H1 (cell line): ENCODE measurements at regions not wholly inside any gene's neighbourhood (a gene's known extent, or its start where the extent isn't known, plus 50 kb on each side); places are given as distances from the start of the nearest gene placed in this dataset.

Source experiments
- ASH2L ChIP-seq: fragments of 200-600, 300-600 bp; sonication (generic); IDR thresholded peaks from one replicate; pipeline ENCODE4 v1.7.1; 2017; ENCODE audit warnings: low read length
- JUN ChIP-seq: IDR thresholded peaks from 2 replicates; pipeline ENCODE4 v1.6.1; 2011; ENCODE audit warnings: low read depth, mild to moderate bottlenecking, improper control_type of control experiment, low read length
- RAD21 ChIP-seq, 2 experiments: IDR thresholded peaks in 1 of 2; conservative IDR thresholded peaks in 1 of 2; 2 replicates each; pipeline ENCODE4 v1.6.1; 2011; ENCODE audit warnings: low read depth in 2 of 2, low read length in 2 of 2, improper control_type of control experiment in 1 of 2, inconsistent platforms in 1 of 2, mild to moderate bottlenecking in 1 of 2, moderate library complexity in 1 of 2

DNA sequence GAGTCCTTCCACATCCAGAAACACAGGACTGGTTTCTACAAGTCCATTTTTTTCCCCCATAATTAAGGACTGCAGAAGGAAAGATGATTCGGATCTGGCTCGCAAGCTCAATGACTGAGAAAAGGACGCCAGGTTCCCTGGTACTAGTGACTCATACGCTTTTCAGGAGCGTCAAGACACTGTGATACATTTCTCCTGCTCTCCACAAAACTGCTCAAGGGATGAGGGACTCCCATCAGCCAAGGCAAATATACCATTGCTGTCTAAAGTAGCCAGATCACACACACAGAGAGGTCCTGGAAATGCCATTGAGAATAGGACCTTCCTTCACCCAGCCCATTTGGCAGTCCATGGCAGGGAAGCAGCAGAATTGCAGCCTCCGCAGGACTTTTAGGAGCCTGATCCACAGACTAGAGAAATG, 253.6 kb upstream of the IRF2BP2 start (continued):
- TF ChIP-seq RAD21 (IDR thresholded peaks at IDR 0.05 in 1 of 2, conservative IDR thresholded peaks at IDR 0.05 in 1 of 2; ENCODE audit: low read depth in 2 of 2, low read length in 2 of 2) (no peak), JUN (no peak), ASH2L (no peak)
